HG03521 (cell line): ENCODE measurements at regions not wholly inside any gene's neighbourhood (a gene's known extent, or its start where the extent isn't known, plus 50 kb on each side); places are given as distances from the start of the nearest gene placed in this dataset.

Source experiments
- ATAC-seq: cut with Tn5 transposase; IDR thresholded peaks from one replicate; pipeline ENCODE4 v1.9.1; 2021; ENCODE audit warnings: mild to moderate bottlenecking, moderate library complexity; ENCODE audit not compliant: unreplicated experiment

DNA sequence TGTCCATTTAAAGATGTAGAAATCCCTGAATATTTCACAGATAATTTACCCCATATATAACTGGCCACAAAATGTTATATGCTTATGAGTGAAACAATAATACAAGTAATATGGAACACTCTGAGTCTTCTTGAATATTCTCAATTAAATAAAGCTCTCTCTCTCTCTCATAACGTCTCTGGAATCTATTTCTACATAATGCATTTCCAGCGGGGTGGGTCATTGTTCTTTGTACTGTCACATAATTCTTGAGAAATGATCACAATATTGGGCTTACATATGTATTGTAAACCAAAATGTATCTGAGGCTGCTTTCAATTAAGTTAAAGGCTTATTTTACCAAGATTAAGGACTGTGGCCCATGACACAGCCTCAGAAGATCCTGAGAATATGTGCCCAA is 596.3 kb downstream of the FAT4 start:
- no peak for ATAC-seq

DNA sequence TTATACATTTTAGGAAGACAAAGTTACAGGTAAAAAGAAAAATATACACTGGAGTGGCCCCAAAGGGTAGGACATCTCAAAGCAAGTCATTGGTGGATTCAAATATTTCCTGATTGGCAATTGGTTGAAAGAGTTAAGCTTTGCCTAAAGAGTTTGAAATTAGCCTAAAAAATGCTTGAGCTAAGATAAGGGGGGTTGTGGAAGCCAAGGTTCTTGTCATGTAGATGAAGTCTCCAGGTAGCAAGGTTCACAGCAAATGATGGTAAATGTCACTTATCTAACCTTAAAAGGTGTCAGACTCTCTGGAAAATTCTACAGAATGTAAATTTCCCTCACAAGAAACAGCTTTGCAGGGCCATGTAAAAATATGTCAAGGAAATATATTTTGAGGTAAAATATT is 596.7 kb downstream of the FAT4 start:
- no peak for ATAC-seq

DNA sequence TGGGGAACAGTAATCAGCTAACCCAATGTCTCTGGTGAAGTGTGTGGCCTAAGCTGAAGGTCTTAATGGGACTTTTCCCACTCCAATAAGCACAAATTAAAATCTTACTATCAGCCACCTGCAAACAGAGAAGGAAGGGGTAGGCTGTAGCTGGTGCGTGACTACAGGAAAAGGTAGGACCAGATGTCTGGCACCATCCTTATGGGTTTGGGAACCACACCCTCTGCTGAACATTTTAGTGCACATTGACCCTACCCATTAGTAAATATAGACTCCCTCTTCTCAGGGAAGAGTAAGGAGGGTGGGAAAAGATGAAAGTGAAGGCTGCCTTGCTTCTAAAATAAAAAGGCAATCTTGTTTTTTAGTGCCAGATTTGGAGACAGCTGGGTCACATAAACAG is 602.8 kb downstream of the FAT4 start:
- no peak for ATAC-seq

DNA sequence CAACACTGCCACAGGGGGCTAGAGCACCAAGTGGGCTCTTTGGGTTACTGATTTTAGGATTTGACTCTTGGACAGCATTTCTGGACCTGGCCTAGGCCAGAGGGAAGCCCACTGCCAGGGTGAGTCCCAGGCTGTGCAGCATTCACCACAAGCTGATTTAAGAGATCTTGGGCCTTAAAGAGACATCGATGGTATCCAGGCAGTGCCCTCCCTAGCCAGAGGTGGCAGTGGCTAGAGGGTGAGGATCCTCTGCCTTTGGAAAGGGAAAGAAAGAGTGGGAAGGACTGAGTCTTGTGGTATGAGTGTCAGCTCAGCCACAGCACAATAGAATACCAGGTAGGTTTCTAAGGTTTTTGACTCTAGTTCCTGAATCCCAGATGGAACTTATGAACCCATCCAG is 613.9 kb downstream of the FAT4 start:
- ATAC-seq, result no peak

DNA sequence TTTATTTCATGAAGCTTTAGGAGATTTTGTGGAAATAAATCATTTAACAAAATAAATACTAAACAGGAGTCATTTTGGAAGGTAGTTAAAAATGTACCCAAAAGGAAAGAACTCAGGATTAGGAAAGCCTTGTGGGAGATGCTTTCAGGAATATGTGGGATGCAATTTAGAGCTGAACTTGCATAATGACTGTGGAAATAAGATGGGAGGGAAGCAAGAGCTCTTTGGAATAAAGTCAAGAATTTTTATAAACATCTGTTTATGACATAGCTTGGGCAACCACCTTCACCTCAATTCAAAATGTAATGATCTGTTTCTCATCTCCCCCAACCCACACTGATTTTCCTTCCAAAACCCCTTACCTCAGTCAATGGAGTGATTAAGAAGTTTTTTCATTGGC is 623.8 kb downstream of the FAT4 start:
- no peak for ATAC-seq

DNA sequence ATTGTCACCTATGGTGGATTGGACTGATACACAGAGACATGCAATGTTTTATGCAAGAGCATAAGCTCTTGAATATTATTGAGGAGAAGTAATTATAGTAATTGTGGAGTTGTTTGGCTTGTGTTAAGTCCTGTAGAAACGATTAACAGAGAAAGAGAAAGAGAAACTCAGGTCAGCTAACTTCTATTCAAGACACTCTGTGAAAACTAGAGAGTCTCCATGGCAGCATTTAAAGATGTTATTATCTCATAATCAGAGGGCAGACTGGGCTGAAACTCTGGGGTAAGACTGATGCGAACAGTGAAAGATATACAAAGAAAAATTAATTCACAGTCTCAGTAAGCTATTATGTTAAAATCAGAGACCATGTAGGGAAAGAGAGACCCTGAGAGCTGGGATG is 625.7 kb downstream of the FAT4 start:
- no peak for ATAC-seq

DNA sequence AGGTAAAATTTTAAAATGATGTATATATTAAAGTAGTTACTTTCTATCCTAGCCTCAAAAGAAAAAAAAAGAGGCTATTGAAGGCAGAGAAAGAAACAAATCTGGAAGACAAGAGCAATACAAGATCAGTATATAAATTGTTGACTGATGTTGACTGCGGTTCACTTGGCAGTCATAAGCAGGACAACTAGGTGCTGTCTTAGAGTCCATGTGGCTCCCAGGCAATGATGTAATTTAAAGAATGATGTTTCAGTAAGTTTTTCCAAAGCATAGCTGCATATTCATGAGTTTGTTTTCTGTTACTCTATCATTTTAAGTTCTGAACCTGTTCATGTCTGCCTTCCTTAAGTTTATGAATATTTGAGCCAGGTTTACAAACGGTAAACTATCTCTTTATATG is 630.2 kb downstream of the FAT4 start:
- no peak for ATAC-seq

DNA sequence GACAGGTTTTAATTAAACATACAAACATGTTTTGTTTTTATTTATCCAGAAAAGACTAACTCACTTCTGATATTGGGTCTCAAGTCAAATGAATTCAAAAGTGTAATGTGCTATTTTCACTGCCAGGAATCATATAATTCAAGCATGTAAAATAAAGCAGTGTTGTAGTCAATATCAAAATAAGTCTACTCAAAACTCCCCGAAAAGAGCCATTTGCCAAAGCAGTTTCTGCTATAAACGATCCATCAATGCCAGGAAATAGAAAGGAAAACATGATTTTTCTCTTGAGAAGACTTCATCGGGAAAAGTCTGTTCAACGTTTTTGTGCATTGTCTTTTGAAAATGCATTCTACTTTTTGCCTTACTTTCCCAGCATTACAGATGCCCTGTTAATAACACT is 633.3 kb downstream of the FAT4 start:
- no peak for ATAC-seq

DNA sequence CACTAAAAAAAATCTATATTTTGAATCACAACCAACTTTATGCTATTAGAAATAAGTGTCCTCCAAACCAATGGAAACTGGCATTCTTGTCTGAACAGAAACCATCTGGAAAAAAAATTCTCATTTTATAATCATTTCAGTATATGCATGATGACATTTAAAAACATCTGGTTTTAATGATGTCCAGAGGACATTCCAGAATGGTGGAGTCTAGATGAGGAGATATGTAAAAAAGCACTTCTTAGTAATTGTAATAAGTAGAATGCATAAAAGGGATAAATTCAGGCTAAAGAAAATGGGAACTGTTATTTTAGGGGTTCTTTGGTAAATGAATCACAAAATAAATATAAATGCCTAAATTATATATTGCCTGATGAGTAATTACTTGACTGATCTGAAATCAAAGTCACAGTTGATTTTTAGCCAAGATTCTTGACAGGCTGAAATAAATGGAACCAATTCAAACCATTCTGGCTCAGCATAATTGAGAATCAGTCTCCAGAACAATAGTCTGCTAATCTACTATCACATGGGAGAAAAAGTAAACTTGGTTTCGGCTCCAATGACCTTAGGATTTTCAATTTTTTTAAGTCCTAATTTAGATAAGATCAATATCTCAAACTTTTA is 636.6 kb downstream of the FAT4 start:
- no peak for ATAC-seq

DNA sequence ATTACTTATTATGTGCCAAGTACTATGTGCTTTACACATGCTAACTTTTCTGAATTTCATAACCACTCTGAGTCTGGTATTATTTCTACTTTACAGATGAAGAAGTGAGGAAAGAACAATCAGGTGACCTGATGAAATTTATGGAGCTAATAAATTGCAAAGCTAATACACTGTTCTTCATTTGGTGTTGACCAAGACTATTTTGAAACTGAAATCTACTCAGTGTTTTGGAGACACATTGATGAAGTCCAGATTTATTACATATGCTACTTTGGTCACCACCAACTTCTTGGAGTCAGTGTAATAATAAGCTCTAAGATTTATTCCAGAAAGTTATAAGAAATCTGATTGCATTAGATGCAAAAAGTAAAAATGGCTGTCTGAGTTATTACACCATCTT is 637.9 kb downstream of the FAT4 start:
- no peak for ATAC-seq

DNA sequence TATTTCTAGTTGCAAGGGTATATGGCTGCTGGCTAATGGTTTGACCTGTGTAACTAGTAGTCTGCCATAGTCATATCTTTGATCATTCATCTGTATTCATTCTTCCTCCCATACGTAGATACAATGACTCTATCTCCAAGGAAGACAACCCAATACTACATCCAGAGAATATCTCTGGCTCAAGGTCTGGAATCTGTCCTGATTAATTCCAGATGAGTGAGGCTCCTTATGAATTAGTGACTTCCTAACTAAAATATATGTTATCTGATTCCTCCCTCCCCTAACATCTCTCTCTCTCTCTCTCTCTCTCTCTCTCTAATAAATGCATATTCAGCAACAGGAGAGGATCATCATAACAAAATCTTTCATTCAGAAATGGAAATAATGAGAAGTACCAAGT is 641.5 kb downstream of the FAT4 start:
- ATAC-seq, result no peak

DNA sequence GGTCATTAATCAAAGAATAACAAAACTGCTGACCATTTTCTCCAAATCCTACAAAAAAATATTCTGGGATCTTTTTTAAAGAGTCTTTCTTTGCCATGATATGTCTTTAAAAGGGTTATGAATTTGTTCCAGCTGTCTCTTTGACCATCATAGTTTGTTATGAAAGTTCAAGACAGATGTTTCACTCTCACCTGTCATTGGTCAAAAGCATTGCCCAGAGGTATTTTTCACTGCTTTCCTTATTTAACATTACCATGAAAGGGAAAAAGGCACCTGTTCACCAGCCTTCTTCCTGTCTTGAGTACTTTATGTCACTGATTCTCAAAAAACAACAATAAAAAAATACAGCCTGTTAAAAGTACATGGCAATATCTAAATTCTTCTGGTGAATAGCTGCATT is 643.8 kb downstream of the FAT4 start:
- no peak for ATAC-seq

DNA sequence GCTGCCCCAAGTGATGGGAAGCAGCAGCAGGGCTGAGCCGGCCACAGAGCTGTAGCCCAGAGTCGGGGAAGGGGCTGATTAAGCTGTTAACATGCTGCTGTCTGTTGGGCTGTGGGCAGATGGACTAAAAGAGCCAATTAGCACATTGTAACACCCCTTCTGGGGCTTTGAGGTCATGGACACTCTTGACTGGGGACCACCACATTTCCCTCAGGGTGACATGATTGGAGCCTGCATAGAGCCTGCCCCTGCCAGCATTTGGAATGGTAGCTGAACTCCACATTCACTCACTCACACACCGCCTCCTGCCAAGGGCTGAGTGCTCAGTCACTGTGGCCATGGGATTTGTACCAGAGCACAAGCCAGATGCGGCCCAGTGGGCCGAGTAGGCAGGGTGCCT is 646.9 kb downstream of the FAT4 start:
- ATAC-seq, result no peak

DNA sequence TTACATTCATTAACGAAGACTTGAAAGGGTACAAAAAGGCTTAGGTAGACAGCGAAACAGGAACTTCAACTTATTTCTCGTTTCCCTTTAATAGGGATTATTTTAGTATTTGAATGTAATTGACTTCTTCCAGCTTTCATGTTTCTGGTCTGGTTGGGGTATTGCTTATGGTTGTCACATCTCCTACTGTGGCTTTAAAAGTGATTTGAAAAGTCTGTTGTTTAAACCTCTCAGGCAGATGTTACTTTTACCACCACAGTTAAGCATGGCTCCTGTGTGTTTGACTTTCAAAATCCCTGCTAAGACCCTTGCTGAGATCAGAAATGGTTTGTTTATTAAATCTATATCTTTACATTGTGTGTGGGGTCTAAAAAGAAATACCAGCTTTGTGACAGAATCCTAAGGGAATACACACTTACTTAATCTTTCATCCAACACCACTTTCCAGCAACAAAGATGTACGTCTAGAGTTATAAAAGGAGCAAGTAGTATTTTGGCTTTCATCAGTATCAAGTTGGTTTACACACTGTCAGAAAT is 661.2 kb downstream of the FAT4 start:
- ATAC-seq, result no peak

DNA sequence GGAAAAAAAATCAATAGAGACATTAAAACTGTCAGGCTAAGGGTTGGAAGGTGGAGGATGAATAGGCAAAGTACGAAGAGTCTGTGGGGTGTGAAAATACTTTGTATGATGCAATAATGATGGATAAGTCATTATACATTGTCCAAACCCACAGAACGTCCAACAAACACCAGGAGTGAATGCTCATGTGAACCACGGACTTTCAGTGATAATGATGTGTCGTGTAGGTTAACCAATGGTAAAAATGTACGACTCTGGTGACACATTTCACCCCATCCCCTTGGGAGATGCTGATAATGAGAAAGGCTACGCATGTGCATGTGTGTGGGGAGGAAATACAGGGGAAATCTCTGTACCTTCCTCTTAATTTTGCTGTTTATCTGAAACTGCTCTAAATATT is 665.2 kb downstream of the FAT4 start:
- no peak for ATAC-seq

DNA sequence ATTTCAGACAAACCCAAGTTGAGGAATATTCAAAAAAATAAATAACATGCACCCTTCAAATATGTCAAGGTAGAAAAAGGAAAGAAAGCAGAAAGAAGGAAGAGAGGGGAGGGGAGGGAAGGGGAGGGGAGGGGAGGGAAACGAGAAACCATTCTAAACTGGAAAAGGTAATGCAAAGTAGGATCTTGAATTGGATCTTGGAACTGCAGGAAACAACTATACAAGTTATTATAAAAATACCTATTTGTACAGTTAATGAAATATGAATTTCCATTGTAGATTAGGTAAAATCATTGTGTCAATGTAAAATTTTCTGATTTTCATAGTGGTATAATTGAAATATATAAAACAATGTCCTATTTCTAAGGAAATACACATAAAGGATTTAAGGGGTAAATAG is 668.4 kb downstream of the FAT4 start:
- ATAC-seq, result no peak

DNA sequence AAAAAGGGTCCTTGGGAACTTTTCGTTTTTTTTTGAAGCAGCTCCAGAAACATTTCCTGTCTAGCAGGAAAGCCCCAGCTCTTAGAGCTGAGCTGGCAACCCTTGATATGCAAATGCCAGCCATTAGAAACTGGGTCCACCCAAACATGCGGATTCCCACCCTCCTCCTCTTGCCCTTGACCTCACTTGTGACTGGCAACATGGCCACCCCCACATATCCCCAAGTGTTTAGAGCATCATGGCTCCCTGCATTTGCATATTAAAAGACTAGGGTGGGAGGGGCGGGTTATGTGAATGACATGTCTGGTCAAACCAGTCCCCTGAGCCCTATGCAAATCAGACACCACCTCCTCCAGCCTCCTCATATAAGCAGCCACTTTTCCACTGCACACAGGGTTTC is 671.1 kb downstream of the FAT4 start:
- ATAC-seq, result no peak

DNA sequence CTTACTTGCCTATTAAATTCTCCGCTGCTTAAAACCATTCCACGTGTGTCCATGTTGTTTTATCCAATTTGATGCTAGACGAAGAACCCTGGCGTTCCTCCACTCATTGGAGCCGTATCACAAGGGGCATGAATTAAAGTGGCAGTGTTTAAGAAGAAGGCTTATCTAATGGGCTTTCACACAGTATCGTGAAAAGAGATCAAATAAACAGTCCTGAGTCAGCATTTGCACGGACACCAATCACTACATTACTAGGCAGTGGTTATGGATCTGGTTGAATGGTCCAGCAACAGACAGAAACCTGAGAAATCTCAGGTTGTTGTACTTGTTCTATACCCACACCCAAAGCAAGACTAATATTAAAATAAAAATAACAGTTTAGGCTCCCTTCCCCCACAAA is 671.6 kb downstream of the FAT4 start:
- no peak for ATAC-seq

DNA sequence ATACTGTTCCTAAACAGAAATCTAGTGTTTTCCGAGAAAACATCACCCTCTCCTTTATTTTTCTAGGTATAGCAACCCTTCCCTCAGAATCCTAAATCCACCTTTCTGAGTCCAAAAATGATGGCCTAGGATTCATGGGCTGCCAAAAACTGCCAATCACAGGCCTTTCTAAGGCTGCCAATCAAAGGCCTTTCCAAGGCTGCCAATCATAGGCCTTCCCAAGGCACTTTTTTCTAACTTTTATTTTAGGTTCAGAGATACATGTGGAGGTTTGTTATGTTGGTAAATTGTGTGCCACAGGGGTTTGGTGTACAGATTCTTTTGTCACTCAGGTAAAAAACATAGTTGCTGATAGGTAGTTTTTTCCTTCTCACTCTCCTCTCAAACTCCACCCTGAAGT is 673.7 kb downstream of the FAT4 start:
- ATAC-seq, result no peak

DNA sequence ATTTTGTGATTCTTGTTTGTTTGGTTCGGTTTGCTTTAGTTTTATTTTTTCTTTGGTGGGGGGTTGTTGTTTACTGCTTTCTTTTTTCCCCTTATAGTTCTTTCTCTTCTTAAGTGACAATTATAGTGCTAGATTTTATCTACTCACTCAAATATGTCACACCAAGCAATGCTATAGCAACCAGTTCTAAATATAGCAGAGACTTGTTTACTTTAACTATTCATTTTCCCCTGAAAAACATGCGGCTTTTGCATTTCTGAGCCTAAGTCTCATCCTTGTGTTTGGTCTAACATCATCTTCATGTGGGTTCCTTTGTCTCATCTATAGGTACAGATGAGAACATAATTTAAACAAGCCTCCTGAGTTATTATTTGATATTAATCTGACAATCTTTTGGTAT is 676.6 kb downstream of the FAT4 start:
- ATAC-seq, result no peak

DNA sequence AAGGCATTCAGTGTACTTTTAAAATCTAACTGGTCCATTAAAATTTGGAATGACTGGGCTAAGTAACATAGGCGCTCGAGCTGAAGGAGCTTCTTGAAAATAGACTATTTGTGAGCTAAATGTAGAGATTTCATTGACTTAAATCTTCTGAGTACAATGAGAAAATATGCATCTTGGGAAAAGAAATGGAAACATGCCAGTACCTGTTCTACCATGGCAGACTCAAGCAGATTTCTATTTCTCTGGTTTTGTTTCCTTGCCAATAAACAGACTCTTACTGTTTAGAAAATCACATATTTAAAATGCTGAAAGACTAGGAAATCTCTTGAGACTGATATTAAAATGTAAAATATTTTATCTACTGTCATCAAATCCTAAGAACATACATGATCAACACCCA is 678.1 kb downstream of the FAT4 start:
- ATAC-seq, result no peak

DNA sequence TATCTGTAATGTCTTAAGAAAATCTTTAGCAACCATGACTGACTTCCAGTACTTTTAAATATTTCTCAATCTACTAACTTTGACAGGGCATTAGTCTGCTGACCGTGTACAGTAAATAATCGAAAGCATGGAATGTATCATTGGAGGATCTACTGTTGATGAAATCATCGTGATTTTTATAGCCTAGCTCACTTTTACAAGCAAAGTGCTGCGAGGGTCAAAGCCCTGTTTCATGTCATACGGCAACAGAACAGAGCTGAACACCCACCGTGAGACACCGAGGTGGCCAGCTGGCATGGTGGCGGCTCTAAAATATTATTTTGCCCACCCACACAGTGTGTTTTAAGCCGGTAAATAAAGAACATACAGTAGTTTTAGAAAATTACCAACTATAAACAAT is 679.3 kb downstream of the FAT4 start:
- no peak for ATAC-seq

DNA sequence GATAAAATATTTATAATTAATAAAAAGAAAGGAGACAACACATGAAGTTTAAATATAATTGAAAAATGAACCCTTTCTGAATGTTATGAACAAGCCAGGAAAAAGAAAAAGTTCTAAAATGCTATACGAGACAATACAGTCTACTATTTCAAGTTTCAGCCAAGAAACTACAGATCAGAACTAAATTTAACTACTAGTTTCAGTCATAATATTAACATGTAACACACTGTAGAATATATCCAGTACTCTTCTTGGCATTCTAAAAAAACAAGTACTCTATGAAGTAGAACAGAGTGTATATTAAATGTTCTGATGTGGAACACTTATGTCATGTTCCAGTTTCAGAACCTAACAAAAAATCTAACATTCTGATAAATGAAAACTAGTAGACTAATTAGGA is 679.7 kb downstream of the FAT4 start:
- ATAC-seq, result no peak
